ENCODE measurements at regions not wholly inside any gene's neighbourhood (a gene's known extent, or its start where the extent isn't known, plus 50 kb on each side); places are given as distances from the start of the nearest gene placed in this dataset.

DNA sequence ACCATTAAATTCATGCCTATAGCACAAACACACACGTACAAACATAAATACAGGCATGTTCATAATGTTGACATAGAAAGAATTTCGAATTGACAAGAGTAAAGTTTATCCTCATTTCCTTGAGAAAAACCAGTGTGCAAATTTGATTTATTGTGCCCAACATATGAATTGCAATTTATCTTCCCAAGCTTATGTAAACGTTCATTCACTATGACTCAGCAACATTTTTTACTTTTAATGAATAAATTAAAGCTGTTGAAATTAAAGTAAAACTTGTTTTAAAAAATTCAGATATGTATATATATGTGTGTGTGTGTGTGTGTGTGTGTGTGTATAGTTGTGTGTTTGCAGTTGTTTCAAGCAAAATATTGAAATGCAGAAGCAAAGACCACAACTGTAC lies 1067.9 kb downstream of the BRINP3 start:
- H3K4me1 ChIP-seq (ENCODE audit: control insufficient read depth in 5 of 5, insufficient read depth in 5 of 5, low read length in 5 of 5), result no peaks in the 10 kb centered on the region
- TF ChIP-seq, protein P1, sequence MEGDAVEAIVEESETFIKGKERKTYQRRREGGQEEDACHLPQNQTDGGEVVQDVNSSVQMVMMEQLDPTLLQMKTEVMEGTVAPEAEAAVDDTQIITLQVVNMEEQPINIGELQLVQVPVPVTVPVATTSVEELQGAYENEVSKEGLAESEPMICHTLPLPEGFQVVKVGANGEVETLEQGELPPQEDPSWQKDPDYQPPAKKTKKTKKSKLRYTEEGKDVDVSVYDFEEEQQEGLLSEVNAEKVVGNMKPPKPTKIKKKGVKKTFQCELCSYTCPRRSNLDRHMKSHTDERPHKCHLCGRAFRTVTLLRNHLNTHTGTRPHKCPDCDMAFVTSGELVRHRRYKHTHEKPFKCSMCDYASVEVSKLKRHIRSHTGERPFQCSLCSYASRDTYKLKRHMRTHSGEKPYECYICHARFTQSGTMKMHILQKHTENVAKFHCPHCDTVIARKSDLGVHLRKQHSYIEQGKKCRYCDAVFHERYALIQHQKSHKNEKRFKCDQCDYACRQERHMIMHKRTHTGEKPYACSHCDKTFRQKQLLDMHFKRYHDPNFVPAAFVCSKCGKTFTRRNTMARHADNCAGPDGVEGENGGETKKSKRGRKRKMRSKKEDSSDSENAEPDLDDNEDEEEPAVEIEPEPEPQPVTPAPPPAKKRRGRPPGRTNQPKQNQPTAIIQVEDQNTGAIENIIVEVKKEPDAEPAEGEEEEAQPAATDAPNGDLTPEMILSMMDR (IDR thresholded peaks at IDR 0.05; ENCODE audit: control extremely low read depth, extremely low read depth), result no peak
- no peak for DNase-seq
- H3K36me3 ChIP-seq (ENCODE audit: control insufficient read depth in 4 of 4, insufficient read depth in 4 of 4, low read length in 4 of 4), result no peaks in the 10 kb centered on the region
- H3K27ac ChIP-seq (ENCODE audit: low read depth in 1 of 2, low read length in 1 of 2), result no peak overlapping the region
- no peak for ATAC-seq (ENCODE audit: insufficient read depth, low FRiP score)
- no peaks in the 10 kb centered on the region for H3K9me3 ChIP-seq (ENCODE audit: control insufficient read depth in 4 of 4, insufficient read depth in 3 of 4, low read length in 3 of 4)
- 21 to 34% methylated on average over 3 of the region's 3 CpGs for WGBS, 2 donors
- no peak overlapping the region for H3K9ac ChIP-seq (ENCODE audit: insufficient read depth in 1 of 2, low read length in 2 of 2)
- H3K27me3 ChIP-seq (ENCODE audit: control insufficient read depth in 3 of 3, insufficient read depth in 3 of 3, low read length in 2 of 3), result no peaks in the 10 kb centered on the region
- H3K4me3 ChIP-seq, result no peak overlapping the region

DNA sequence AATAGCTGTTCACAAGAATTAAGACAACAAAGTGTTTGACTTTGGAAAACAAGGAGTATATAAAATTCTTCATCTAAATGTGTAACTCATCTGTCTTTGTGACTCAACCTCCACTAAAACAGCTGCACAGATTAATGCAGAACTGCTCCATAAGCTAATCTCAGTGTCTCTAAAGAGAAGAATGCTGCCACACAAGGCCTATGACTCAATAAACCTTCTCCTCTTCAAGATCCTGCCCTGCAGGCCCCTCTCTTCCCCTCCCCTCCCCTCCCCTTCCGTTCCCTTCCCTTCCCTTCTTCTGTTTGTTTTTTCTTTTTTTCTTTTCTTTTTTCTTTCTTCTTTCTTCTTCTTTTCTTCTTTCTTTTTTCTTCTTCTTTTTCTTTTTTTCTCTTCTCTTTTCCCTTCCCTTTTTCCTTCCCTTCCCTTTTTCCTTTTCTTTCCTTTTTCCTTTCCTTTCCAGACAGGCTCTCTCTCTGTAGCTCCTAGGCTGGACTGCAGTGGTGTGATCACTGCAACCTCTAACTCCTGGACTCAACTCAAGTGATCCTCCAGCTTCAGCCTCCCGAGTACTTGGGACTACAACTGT lies 1052.8 kb downstream of the BRINP3 start:
- no peaks in the 10 kb centered on the region for H3K27me3 ChIP-seq (ENCODE audit: control insufficient read depth in 3 of 3, insufficient read depth in 3 of 3, low read length in 2 of 3)
- H3K4me3 ChIP-seq, result no peak overlapping the region
- H3K4me1 ChIP-seq (ENCODE audit: control insufficient read depth in 5 of 5, insufficient read depth in 5 of 5, low read length in 5 of 5), result no peaks in the 10 kb centered on the region
- H3K9ac ChIP-seq (ENCODE audit: insufficient read depth in 1 of 2, low read length in 2 of 2), result no peak overlapping the region
- no peak for DNase-seq
- 78 to 79% methylated on average over 2 of the region's 2 CpGs for WGBS, 2 donors
- H3K36me3 ChIP-seq (ENCODE audit: control insufficient read depth in 4 of 4, insufficient read depth in 4 of 4, low read length in 4 of 4), result no peaks in the 10 kb centered on the region
- H3K9me3 ChIP-seq (ENCODE audit: control insufficient read depth in 4 of 4, insufficient read depth in 3 of 4, low read length in 3 of 4), result no peaks in the 10 kb centered on the region
- ATAC-seq (ENCODE audit: insufficient read depth, low FRiP score), result no peak
- no peak overlapping the region for H3K27ac ChIP-seq (ENCODE audit: low read depth in 1 of 2, low read length in 1 of 2)
- TF ChIP-seq, protein P1 (IDR thresholded peaks at IDR 0.05; ENCODE audit: control extremely low read depth, extremely low read depth), result no peak

DNA sequence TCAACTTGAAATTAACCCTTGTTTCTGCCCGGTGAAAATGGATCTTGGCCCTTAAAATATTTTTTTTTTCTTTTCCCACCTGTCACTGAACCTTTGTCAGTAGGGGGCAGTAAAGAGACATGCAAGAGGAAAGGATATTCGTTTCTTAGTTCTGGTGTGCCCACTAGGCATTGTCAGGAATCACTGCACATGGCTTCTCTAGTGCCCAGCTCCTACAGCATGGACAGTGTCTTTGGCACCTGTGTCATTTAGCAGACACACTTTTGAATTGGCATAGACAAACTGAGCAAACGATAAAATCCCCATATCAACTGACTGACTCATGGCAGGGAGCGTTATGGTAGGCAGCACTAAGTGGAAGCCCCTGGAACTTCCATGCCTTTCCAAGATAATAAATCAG lies 1048.1 kb downstream of the BRINP3 start:
- 70 to 73% methylated on average over 4 of the region's 4 CpGs for WGBS, 2 donors
- Histone ChIP-seq H3K9ac (ENCODE audit: insufficient read depth in 1 of 2, low read length in 2 of 2) (no peak overlapping the region), H3K27me3 (ENCODE audit: control insufficient read depth in 3 of 3, insufficient read depth in 3 of 3, low read length in 2 of 3) (no peaks in the 10 kb centered on the region), H3K27ac (ENCODE audit: low read depth in 1 of 2, low read length in 1 of 2) (no peak overlapping the region), H3K9me3 (ENCODE audit: control insufficient read depth in 4 of 4, insufficient read depth in 3 of 4, low read length in 3 of 4) (no peaks in the 10 kb centered on the region), H3K4me3 (no peak overlapping the region), H3K36me3 (ENCODE audit: control insufficient read depth in 4 of 4, insufficient read depth in 4 of 4, low read length in 4 of 4) (no peaks in the 10 kb centered on the region), H3K4me1 (ENCODE audit: control insufficient read depth in 5 of 5, insufficient read depth in 5 of 5, low read length in 5 of 5) (no peaks in the 10 kb centered on the region)
- DNase-seq (peak in 1 of 3 donors; percentile 13), ATAC-seq (ENCODE audit: insufficient read depth, low FRiP score) (no peak)
- TF ChIP-seq, protein P1 (IDR thresholded peaks at IDR 0.05; ENCODE audit: control extremely low read depth, extremely low read depth), result no peak

DNA sequence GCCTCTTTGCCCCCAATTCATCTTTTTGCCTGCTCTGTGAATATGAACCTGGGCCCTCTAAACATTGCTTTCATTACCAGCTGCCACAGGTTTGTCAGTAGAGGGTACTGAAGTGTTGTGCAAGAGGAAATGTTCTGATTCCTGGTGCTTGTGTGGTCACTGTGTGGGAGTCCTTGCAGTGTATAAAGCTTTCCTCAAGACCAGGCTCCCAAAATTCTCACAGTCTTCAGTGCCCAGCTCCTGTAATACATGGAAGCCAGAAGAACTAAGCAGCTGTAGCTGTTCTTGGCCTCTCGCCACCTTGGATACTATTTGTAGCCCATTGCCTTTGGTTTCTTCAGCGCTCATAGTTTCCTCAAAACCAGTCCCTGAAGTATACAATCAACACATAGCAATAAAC lies 1046.2 kb downstream of the BRINP3 start:
- Histone ChIP-seq H3K9ac (ENCODE audit: insufficient read depth in 1 of 2, low read length in 2 of 2) (no peak overlapping the region), H3K27me3 (ENCODE audit: control insufficient read depth in 3 of 3, insufficient read depth in 3 of 3, low read length in 2 of 3) (no peaks in the 10 kb centered on the region), H3K36me3 (ENCODE audit: control insufficient read depth in 4 of 4, insufficient read depth in 4 of 4, low read length in 4 of 4) (no peaks in the 10 kb centered on the region), H3K9me3 (ENCODE audit: control insufficient read depth in 4 of 4, insufficient read depth in 3 of 4, low read length in 3 of 4) (no peaks in the 10 kb centered on the region), H3K27ac (ENCODE audit: low read depth in 1 of 2, low read length in 1 of 2) (no peak overlapping the region), H3K4me1 (ENCODE audit: control insufficient read depth in 5 of 5, insufficient read depth in 5 of 5, low read length in 5 of 5) (no peaks in the 10 kb centered on the region), H3K4me3 (no peak overlapping the region)
- TF ChIP-seq, protein P1 (IDR thresholded peaks at IDR 0.05; ENCODE audit: control extremely low read depth, extremely low read depth), result no peak
- DNase-seq (peak in 2 of 3 donors; percentile 2 to 35), ATAC-seq (ENCODE audit: insufficient read depth, low FRiP score) (peak; percentile 11)
- WGBS, 2 donors, result 88 to 89% methylated on average over 2 of the region's 2 CpGs
